Fibroblast of lung (primary cell): ENCODE measurements at regions not wholly inside any gene's neighbourhood (a gene's known extent, or its start where the extent isn't known, plus 50 kb on each side); places are given as distances from the start of the nearest gene placed in this dataset.

Source experiments
- DNase-seq, 2 donors: peaks; one replicate each; pipeline versions ENCODE4 v3.0.0 to v3.0.0-alpha.2; 2010; ENCODE audit warnings: low read depth in 2 of 2
- H2AFZ ChIP-seq: 2 replicates; pipeline ENCODE4 v1.5.1; 2012; ENCODE audit warnings: low read length, control low read depth, inconsistent platforms
- H3K27ac ChIP-seq: 2 replicates; pipeline ENCODE4 v1.5.1; 2011; ENCODE audit warnings: low read length, control low read depth; ENCODE audit not compliant: insufficient read depth
- H3K27me3 ChIP-seq: 2 replicates; pipeline ENCODE4 v1.5.1; 2011; ENCODE audit warnings: mild to moderate bottlenecking, low read length; ENCODE audit not compliant: control insufficient read depth, insufficient read depth
- H3K36me3 ChIP-seq: 2 replicates; pipeline ENCODE4 v1.5.1; 2011; ENCODE audit warnings: low read length; ENCODE audit not compliant: control insufficient read depth, insufficient read depth
- H3K4me1 ChIP-seq: 2 replicates; pipeline ENCODE4 v1.5.1; 2011; ENCODE audit warnings: low read length; ENCODE audit not compliant: control insufficient read depth, insufficient read depth; ENCODE audit errors: extremely low read depth
- H3K4me2 ChIP-seq: 2 replicates; pipeline ENCODE4 v1.5.1; 2011; ENCODE audit warnings: low read length, control low read depth; ENCODE audit not compliant: insufficient read depth; ENCODE audit errors: extremely low read depth
- H3K4me3 ChIP-seq, 4 experiments: fragments of 200-600 bp in 1 of 4; sonication (generic) in 1 of 4; replicated peaks in 1 of 4; 2 replicates each; pipeline ENCODE4 v1.5.1; 2011 to 2016; ENCODE audit warnings: low read length in 4 of 4, low read depth in 3 of 4, mild to moderate bottlenecking in 3 of 4, control low read depth in 2 of 4, inconsistent platforms in 1 of 4, mixed read lengths in 1 of 4; ENCODE audit not compliant: insufficient read depth in 1 of 4; ENCODE audit errors: control extremely low read depth in 1 of 4
- H3K79me2 ChIP-seq: 2 replicates; pipeline ENCODE4 v1.5.1; 2012; ENCODE audit warnings: mild to moderate bottlenecking, low read length, inconsistent platforms; ENCODE audit not compliant: control insufficient read depth, insufficient read depth
- H3K9ac ChIP-seq: 2 replicates; pipeline ENCODE4 v1.5.1; 2011; ENCODE audit warnings: mild to moderate bottlenecking, low read length, control low read depth; ENCODE audit not compliant: insufficient read depth
- H3K9me3 ChIP-seq: 2 replicates; pipeline ENCODE4 v1.5.1; 2012; ENCODE audit warnings: low read depth, low read length; ENCODE audit not compliant: control insufficient read depth, insufficient read depth
- H4K20me1 ChIP-seq: 2 replicates; pipeline ENCODE4 v1.5.1; 2011; ENCODE audit warnings: low read length; ENCODE audit not compliant: control insufficient read depth, insufficient read depth; ENCODE audit errors: extremely low read depth
- CTCF ChIP-seq, 2 donors: IDR thresholded peaks in 1 of 2; conservative IDR thresholded peaks in 1 of 2; 1 replicate in 1 of 2; 2 replicates in 1 of 2; pipeline ENCODE4 v1.5.1; 2011 to 2012; ENCODE audit warnings: low read length in 2 of 2, control low read depth in 1 of 2, inconsistent platforms in 1 of 2, low read depth in 1 of 2, mild to moderate bottlenecking in 1 of 2
- EZH2 ChIP-seq: IDR thresholded peaks from 2 replicates; pipeline ENCODE4 v1.5.1; 2012; ENCODE audit warnings: low read length, control low read depth, mild to moderate bottlenecking; ENCODE audit errors: missing control alignments

GRCh38 chr13:53920916-53921315 is 892.3 kb downstream of the OLFM4 start:
- TF ChIP-seq CTCF (conservative IDR thresholded peaks at IDR 0.05 in 1 of 2, IDR thresholded peaks at IDR 0.05 in 1 of 2; ENCODE audit: low read depth in 1 of 2, low read length in 2 of 2) (no peak), EZH2 (no peak)
- Histone ChIP-seq H3K4me2 (no peak overlapping the region), H3K27ac (no peak overlapping the region), H2AFZ (no peak overlapping the region), H3K4me3 (no peak overlapping the region), H3K4me1 (no peaks in the 10 kb centered on the region), H3K79me2 (no peaks in the 10 kb centered on the region), H3K36me3 (no peaks in the 10 kb centered on the region), H3K9me3 (no peaks in the 10 kb centered on the region), H4K20me1 (no peaks in the 10 kb centered on the region), H3K27me3 (no peaks in the 10 kb centered on the region), H3K9ac (no peak overlapping the region)
- no peak for DNase-seq

- Histone ChIP-seq H3K4me3 (no peak overlapping the region), H3K79me2 (no peaks in the 10 kb centered on the region), H3K9me3 (no peaks in the 10 kb centered on the region), H3K27me3 (no peaks in the 10 kb centered on the region), H3K36me3 (no peaks in the 10 kb centered on the region), H3K4me2 (no peak overlapping the region), H3K4me1 (no peaks in the 10 kb centered on the region), H3K27ac (no peak overlapping the region), H4K20me1 (no peaks in the 10 kb centered on the region), H3K9ac (no peak overlapping the region), H2AFZ (no peak overlapping the region)
- TF ChIP-seq EZH2 (no peak), CTCF (conservative IDR thresholded peaks at IDR 0.05 in 1 of 2, IDR thresholded peaks at IDR 0.05 in 1 of 2; ENCODE audit: low read depth in 1 of 2, low read length in 2 of 2) (no peak)
- no peak for DNase-seq
These were observed 892.9 kb downstream of the OLFM4 start for GRCh38 chr13:53921473-53921872.

- H3K4me2 ChIP-seq: no peak overlapping the region
- no peaks in the 10 kb centered on the region for H3K36me3 ChIP-seq
- H3K27me3 ChIP-seq: no peaks in the 10 kb centered on the region
These were observed 913.1 kb downstream of the OLFM4 start for GRCh38 chr13:53941588-53942190.

More at GRCh38 chr13:53941588-53942190, 913.1 kb downstream of the OLFM4 start:
- Histone ChIP-seq H2AFZ (no peak overlapping the region), H3K4me1 (no peaks in the 10 kb centered on the region), H3K27ac (no peak overlapping the region), H3K9ac (no peak overlapping the region), H3K79me2 (no peaks in the 10 kb centered on the region), H3K9me3 (no peaks in the 10 kb centered on the region), H4K20me1 (no peaks in the 10 kb centered on the region), H3K4me3 (no peak overlapping the region)
- no peak for TF ChIP-seq EZH2
- TF ChIP-seq CTCF (conservative IDR thresholded peaks at IDR 0.05 in 1 of 2, IDR thresholded peaks at IDR 0.05 in 1 of 2; ENCODE audit: low read depth in 1 of 2, low read length in 2 of 2): no peak
- DNase-seq: no peak
